ENCODE measurements at regions not wholly inside any gene's neighbourhood (a gene's known extent, or its start where the extent isn't known, plus 50 kb on each side); places are given as distances from the start of the nearest gene placed in this dataset.
A peak's percentile ranks its signal among the peaks of the same experiment; 100 is the strongest.

DNA sequence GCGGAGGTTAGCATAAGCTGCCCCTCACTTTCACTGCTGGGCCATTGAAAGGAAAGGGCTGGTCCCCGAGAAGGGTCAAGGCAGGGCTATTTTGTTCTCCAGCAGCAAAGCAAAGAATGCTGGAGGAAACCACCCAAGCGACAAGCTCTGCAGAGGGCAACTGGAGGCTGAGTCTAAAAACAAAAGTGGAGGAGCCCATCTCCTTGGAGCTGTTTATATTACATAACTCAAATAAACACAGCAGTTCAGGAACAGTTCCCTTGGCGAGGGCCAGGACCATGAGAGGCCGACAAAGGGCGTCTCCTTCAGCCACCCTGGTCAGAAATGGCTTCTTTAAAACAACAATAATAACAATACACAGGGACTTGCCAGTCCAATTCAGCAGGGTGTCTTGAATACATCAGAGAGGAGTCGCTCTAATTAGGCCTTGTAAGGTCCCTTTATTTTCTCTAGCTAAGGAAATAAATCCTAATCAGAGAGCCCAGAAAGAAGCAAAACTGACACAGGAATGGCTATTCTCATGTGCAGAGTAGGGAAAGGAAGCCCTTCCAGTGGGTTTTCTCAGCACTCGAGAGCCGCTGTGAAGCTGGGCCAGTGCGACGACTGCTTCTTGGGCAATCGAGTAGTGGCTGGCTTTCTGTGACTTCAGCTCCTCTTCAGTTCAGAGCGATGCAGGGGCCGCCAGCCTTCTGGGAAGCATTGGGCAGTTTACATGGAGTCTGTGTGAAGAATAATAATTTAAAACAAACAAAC is 57.0 kb upstream of the TARBP1 start:
- TF ChIP-seq, protein P1, sequence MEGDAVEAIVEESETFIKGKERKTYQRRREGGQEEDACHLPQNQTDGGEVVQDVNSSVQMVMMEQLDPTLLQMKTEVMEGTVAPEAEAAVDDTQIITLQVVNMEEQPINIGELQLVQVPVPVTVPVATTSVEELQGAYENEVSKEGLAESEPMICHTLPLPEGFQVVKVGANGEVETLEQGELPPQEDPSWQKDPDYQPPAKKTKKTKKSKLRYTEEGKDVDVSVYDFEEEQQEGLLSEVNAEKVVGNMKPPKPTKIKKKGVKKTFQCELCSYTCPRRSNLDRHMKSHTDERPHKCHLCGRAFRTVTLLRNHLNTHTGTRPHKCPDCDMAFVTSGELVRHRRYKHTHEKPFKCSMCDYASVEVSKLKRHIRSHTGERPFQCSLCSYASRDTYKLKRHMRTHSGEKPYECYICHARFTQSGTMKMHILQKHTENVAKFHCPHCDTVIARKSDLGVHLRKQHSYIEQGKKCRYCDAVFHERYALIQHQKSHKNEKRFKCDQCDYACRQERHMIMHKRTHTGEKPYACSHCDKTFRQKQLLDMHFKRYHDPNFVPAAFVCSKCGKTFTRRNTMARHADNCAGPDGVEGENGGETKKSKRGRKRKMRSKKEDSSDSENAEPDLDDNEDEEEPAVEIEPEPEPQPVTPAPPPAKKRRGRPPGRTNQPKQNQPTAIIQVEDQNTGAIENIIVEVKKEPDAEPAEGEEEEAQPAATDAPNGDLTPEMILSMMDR (IDR thresholded peaks at IDR 0.05; ENCODE audit: low read depth, low read length, missing control alignments) = no peak
- no peak overlapping the region for H3K4me3 ChIP-seq (replicated peaks; ENCODE audit: low read depth, low read length)

DNA sequence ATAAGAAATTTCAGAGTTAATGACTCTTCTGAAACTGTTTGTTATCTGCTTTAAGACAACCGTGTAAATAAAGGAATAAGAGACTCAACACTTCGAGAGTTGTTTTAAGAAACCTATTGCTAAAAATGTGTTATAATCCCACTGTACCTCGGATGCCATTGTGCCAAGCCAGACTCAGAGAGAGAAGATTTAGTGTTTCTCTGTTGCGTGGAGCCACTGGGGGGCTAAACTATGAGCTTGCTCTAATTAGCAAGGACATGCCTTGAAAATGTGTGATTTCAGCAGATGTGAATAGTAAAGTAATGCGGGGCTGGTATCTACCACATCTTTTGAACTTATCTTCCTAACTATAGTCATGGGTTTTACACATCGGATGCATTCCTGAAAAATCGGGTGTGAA is 56.2 kb upstream of the TARBP1 start:
- DNase-seq (ENCODE audit: extremely low read depth, low read depth) = no peak
- TF ChIP-seq, protein P1 (IDR thresholded peaks at IDR 0.05; ENCODE audit: low read depth, low read length, missing control alignments) = no peak
- H3K4me3 ChIP-seq (replicated peaks; ENCODE audit: low read depth, low read length) = no peak overlapping the region

More for the DNA sequence above, 57.0 kb upstream of the TARBP1 start:
- no peak for DNase-seq (ENCODE audit: extremely low read depth, low read depth)

DNA sequence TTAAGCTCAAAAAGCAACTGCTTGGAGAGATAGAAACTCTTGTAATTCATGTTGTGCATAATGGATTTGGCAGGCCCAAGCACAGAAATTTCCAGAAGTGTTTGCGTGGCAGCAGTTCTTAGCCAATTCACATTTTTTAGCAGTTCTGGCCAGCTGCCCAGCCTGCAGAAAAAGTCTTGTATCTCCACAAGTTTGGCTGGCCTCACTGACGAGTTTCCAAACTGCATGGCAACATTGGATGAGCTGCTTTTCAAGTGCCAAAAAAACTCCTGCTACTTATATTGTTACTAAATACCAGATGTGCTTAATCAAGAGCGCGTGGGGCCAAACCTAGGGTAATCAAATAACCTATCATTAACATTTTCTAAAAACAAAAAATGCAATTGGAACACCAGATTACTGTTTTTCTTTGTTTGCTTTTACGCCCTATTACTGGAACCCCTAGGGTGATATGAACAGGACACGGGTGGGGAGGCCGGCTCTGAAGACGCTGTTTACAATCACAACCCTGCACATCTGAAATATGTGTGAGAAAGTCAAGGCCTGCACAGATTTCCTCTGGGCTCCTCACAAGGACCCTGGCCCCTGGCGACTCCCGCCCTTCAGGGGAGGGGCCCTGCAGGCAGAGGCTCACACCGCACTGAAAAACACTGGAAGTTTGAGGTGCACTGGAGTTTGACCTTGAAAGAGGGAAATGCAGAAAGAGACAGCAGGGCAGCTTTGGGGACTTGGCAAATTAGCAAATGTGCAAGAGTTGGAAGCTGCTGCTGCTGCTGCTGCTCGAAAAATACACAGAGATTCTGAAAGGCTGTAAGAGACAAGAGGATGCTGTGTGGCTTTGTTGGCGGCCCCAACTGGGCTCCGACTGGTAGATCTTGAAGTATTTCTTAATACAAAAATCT is 55.2 kb upstream of the TARBP1 start:
- TF ChIP-seq, protein P1 (IDR thresholded peaks at IDR 0.05; ENCODE audit: low read depth, low read length, missing control alignments) = no peak
- no peak overlapping the region for H3K4me3 ChIP-seq (replicated peaks; ENCODE audit: low read depth, low read length)
- DNase-seq (ENCODE audit: extremely low read depth, low read depth) = peak; percentile 91

DNA sequence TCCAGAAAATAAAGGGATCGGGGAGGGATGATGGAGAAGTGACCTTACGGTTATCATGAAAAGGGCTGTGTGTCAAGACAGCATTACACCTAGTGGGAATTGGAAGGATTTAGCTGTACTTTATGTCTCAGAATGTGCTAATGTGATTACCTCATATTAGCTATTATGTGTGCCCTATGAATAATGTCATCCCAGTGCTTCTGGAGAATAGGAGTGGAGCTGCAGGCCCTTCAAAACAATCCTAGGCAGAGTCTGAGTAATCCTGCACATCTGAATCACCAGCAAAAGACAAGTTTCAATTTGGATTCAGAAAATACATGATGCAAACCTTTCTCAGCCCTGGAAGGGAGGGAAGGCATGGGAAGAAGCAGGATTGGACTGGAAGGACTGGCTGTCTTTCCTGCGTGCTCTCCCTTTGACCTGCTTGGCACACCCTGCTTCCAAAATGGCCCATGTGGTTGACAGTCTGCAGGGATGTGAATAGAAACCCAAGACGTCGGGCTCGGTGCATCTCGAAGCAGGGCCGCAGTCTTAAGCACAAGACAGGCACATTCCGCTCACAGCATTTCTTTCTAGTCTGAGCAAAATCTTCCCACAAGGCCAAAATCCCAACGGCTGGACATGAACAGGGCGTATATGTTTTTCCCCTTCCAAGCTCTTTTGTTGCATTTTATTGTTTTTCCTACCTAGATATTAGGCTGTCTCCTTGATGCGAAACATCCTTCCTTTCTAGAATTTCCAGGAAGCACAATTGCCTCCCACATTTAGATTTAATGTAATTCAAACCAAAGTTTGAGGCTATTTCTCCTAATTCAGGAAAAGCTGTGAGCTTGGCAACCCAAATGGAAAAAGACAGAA is 54.3 kb upstream of the TARBP1 start:
- DNase-seq (ENCODE audit: extremely low read depth, low read depth) = peak; percentile 39
- TF ChIP-seq, protein P1 (IDR thresholded peaks at IDR 0.05; ENCODE audit: low read depth, low read length, missing control alignments) = no peak
- no peak overlapping the region for H3K4me3 ChIP-seq (replicated peaks; ENCODE audit: low read depth, low read length)

DNA sequence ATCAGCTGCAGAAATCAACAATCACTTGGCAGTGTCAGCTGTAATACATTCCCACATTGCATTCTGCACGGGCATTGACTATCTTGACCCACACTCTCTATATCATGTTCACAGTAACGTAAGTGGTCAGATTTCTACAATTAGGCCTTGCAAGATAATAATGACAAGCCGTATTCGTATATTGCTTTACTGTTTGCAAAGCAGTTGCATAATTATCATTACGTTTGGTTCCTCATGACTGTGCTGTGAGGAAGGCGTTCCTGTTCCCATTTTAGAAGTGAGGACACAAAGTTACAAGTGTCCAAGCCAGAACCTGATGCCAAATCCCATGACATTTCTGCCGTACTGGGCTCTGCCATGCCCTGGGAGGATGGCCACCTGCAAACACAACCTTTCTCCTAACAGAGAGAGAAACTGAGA is 53.5 kb upstream of the TARBP1 start:
- DNase-seq (ENCODE audit: extremely low read depth, low read depth) = no peak
- TF ChIP-seq, protein P1 (IDR thresholded peaks at IDR 0.05; ENCODE audit: low read depth, low read length, missing control alignments) = no peak

DNA sequence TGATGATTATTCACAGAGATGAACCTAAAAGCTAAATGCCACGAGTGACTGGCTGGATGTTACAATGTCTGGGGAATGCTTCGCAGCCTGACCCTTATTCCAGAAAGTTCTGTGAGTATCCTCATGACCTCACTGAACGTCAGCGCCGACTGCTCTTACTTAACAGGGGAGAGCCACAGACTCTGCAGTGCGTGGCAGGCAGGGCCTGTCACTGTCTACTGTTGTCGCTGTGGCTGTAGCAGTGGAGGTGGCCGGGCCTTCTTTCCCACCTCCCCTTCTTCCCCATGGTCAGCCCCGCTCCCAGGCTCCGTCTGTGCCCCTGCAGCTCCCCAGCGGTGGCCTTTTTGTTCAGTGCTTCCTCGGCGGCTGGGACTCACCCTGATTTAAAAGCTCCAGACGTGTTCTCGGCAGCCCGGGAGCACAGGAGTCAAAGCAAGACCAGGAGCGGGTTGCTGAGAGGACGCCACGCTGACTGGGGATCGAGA is 52.2 kb upstream of the TARBP1 start:
- no peak for DNase-seq (ENCODE audit: extremely low read depth, low read depth)
- H3K4me3 ChIP-seq (replicated peaks; ENCODE audit: low read depth, low read length) = no peak overlapping the region
- TF ChIP-seq, protein P1 (IDR thresholded peaks at IDR 0.05; ENCODE audit: low read depth, low read length, missing control alignments) = no peak

More for the DNA sequence above, 53.5 kb upstream of the TARBP1 start:
- H3K4me3 ChIP-seq (replicated peaks; ENCODE audit: low read depth, low read length) = no peak overlapping the region
